ENCODE measurements at regions not wholly inside any gene's neighbourhood (a gene's known extent, or its start where the extent isn't known, plus 50 kb on each side); places are given as distances from the start of the nearest gene placed in this dataset.
A peak's percentile ranks its signal among the peaks of the same experiment; 100 is the strongest.

DNA sequence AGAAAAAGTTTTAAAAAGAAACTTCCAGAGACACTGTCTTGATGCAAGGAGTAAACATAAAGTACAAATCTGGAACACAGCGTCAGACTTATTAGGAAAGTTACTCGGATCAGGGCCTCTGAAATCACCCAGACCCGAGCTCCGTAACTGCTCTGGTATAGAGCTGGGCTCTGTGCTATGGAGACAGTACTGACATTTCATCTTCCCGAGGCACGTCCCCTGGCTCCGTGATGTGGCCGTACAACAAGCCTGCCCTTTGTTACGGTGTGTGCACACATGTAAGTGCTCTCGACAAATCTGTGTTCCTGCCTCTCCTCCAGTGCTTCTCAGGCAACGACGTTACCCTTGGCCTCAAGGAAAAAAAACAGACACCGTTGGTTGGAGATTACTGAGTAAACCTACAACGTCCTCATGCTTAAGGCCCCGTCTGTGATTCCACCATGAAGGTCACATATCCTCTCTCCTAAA, 107.0 kb upstream of the IRF2BP2 start (continued):
- TF ChIP-seq, protein P1, sequence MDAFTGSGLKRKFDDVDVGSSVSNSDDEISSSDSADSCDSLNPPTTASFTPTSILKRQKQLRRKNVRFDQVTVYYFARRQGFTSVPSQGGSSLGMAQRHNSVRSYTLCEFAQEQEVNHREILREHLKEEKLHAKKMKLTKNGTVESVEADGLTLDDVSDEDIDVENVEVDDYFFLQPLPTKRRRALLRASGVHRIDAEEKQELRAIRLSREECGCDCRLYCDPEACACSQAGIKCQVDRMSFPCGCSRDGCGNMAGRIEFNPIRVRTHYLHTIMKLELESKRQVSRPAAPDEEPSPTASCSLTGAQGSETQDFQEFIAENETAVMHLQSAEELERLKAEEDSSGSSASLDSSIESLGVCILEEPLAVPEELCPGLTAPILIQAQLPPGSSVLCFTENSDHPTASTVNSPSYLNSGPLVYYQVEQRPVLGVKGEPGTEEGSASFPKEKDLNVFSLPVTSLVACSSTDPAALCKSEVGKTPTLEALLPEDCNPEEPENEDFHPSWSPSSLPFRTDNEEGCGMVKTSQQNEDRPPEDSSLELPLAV (CRISPR knock-in tag; conservative IDR thresholded peaks at IDR 0.05; ENCODE audit: low read depth), result 0 out of 2 replicates have a peak, but pooled peaks have one; percentile 29
- TF ChIP-seq ZC3H4 (CRISPR knock-in tag; IDR thresholded peaks at IDR 0.05; ENCODE audit: borderline replicate concordance) (peak; percentile 98; the same call in 1 of the 2 replicates), RBFOX2 (IDR thresholded peaks at IDR 0.05; ENCODE audit: low read depth, low read length) (peak; percentile 94), PPARG (CRISPR knock-in tag; conservative IDR thresholded peaks at IDR 0.05) (peak; percentile 24; the same call in 1 of the 2 replicates), NFE2L1 (CRISPR knock-in tag; IDR thresholded peaks at IDR 0.05; ENCODE audit: borderline replicate concordance) (no peak), ZNF670 (CRISPR knock-in tag; IDR thresholded peaks at IDR 0.05; ENCODE audit: borderline replicate concordance) (no peak), POLR2A (IDR thresholded peaks at IDR 0.05; ENCODE audit: insufficient read depth in 1 of 2, low read depth in 2 of 2, low read length in 2 of 2) (peak; percentile 64 to 68; a peak in 3 of 4 replicates), ZNF17 (CRISPR knock-in tag; IDR thresholded peaks at IDR 0.05) (no peak), PAF1 (CRISPR knock-in tag; IDR thresholded peaks at IDR 0.05) (0 out of 2 replicates have a peak, but pooled peaks have one; percentile 80), GABPA (IDR thresholded peaks at IDR 0.05; ENCODE audit: low read depth, low read length) (no peak), GABPA (CRISPR knock-in tag; IDR thresholded peaks at IDR 0.05; ENCODE audit: low read depth) (no peak), ZNF557 (CRISPR knock-in tag; IDR thresholded peaks at IDR 0.05) (no peak), GFI1 (CRISPR knock-in tag; IDR thresholded peaks at IDR 0.05; ENCODE audit: borderline replicate concordance) (peak; percentile 46; the same call in 1 of the 2 replicates), MIXL1 (CRISPR knock-in tag; IDR thresholded peaks at IDR 0.05) (no peak), STAG1 (CRISPR knock-in tag; IDR thresholded peaks at IDR 0.05) (peak; percentile 20; the same call in 1 of the 2 replicates), ELF3 (CRISPR knock-in tag; IDR thresholded peaks at IDR 0.05) (0 out of 2 replicates have a peak, but pooled peaks have one; percentile 4), RFXAP (CRISPR knock-in tag; IDR thresholded peaks at IDR 0.05; ENCODE audit: borderline replicate concordance) (no peak), RAD21 (CRISPR knock-in tag; IDR thresholded peaks at IDR 0.05) (no peak), DNMT3B (CRISPR knock-in tag; conservative IDR thresholded peaks at IDR 0.05) (0 out of 2 replicates have a peak, but pooled peaks have one; percentile 2), POLR2G (IDR thresholded peaks at IDR 0.05; ENCODE audit: low read depth, low read length) (peak; percentile 58; the same call in 1 of the 2 replicates), FOSL2 (CRISPR knock-in tag; IDR thresholded peaks at IDR 0.05) (0 out of 2 replicates have a peak, but pooled peaks have one; percentile 19), SOX13 (IDR thresholded peaks at IDR 0.05) (peak; percentile 8; the same call in 1 of the 2 replicates), SOX13 (CRISPR knock-in tag; conservative IDR thresholded peaks at IDR 0.05 in 1 of 2, IDR thresholded peaks at IDR 0.05 in 1 of 2) (peak in 1 of 2 experiments; percentile 38; a peak in 1 of 4 replicates), EZH2 (conservative IDR thresholded peaks at IDR 0.05; ENCODE audit: low read depth, low read length) (no peak)
- TF ChIP-seq, protein P2, sequence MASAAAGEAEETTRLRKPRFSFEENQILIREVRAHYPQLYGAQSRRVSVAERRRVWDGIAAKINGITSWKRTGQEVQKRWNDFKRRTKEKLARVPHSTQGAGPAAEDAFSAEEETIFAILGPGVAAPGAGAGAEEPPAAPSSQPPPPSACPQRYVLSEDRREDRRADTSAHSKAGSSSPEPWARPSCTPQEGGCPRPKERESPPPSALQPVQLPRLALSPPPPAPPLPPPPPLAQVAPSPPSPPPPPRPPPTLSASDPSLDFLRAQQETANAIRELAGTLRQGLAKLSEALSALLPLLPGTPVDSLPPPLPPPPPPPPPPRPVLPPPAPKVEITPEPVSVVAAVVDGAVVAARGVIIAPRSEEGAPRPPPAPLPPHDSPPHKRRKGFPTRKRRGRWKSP (CRISPR knock-in tag; IDR thresholded peaks at IDR 0.05), result no peak; the same call in 1 of the 2 replicates
- TF ChIP-seq, protein P3, sequence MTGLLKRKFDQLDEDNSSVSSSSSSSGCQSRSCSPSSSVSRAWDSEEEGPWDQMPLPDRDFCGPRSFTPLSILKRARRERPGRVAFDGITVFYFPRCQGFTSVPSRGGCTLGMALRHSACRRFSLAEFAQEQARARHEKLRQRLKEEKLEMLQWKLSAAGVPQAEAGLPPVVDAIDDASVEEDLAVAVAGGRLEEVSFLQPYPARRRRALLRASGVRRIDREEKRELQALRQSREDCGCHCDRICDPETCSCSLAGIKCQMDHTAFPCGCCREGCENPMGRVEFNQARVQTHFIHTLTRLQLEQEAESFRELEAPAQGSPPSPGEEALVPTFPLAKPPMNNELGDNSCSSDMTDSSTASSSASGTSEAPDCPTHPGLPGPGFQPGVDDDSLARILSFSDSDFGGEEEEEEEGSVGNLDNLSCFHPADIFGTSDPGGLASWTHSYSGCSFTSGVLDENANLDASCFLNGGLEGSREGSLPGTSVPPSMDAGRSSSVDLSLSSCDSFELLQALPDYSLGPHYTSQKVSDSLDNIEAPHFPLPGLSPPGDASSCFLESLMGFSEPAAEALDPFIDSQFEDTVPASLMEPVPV (CRISPR knock-in tag; IDR thresholded peaks at IDR 0.05), result no peak
- TF ChIP-seq, protein P4, sequence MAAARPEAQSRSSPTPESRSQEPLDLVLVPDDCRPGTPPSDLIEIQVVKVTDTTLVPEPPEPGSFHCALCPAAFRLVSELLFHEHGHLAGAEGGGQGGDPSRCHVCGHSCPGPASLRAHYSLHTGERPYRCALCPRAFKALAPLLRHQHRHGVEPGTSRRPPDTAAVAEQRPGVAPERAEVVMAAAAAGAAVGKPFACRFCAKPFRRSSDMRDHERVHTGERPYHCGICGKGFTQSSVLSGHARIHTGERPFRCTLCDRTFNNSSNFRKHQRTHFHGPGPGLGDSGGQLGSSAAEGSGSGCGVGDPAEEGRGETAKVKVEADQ (CRISPR knock-in tag; IDR thresholded peaks at IDR 0.05; ENCODE audit: borderline replicate concordance), result no peak
- TF ChIP-seq, protein P5, sequence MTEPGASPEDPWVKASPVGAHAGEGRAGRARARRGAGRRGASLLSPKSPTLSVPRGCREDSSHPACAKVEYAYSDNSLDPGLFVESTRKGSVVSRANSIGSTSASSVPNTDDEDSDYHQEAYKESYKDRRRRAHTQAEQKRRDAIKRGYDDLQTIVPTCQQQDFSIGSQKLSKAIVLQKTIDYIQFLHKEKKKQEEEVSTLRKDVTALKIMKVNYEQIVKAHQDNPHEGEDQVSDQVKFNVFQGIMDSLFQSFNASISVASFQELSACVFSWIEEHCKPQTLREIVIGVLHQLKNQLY (CRISPR knock-in tag; IDR thresholded peaks at IDR 0.05), result 0 out of 2 replicates have a peak, but pooled peaks have one; percentile 27
